Activated CD8-positive, alpha-beta T cell treated with anti-CD3 and anti-CD28 coated beads for 36 hours (primary cell): ENCODE measurements at regions not wholly inside any gene's neighbourhood (a gene's known extent, or its start where the extent isn't known, plus 50 kb on each side); places are given as distances from the start of the nearest gene placed in this dataset.

Experiments
- ATAC-seq: fragments of 200-7000 bp; cut with Tn5 transposase; one replicate; pipeline ENCODE4 v1.10.0; 2021; ENCODE audit warnings: mild to moderate bottlenecking, moderate library complexity
- CTCF ChIA-PET: fragments of 350-600 bp; sonication (Branson Sonifier 250); formaldehyde crosslinking; loops from one replicate; lab custom pipeline; 2021; ENCODE audit warnings: antibody characterized with exemption; lab: Charles Lee
- POLR2A ChIA-PET: fragments of 350-600 bp; sonication (Branson Sonifier 250); formaldehyde crosslinking; loops from one replicate; lab custom pipeline; 2021; ENCODE audit warnings: antibody characterized with exemption; lab: Charles Lee
- DNase-seq: peaks from one replicate; pipeline ENCODE4 v3.0.0-alpha.2; 2020
- H3K27ac Mint-ChIP-seq: one replicate; pipeline ENCODE4 v1.8.0; 2021; ENCODE audit warnings: mild to moderate bottlenecking, mixed read lengths
- H3K27me3 Mint-ChIP-seq: one replicate; pipeline ENCODE4 v1.8.0; 2021; ENCODE audit warnings: mixed read lengths
- H3K36me3 Mint-ChIP-seq: one replicate; pipeline ENCODE4 v1.8.0; 2021; ENCODE audit warnings: low read depth, mixed read lengths
- H3K4me1 Mint-ChIP-seq: one replicate; pipeline ENCODE4 v1.8.0; 2021; ENCODE audit warnings: low read depth, mixed read lengths
- H3K4me3 Mint-ChIP-seq: one replicate; pipeline ENCODE4 v1.8.0; 2021; ENCODE audit warnings: mild to moderate bottlenecking, moderate library complexity, mixed read lengths
- H3K9me3 Mint-ChIP-seq: one replicate; pipeline ENCODE4 v1.8.0; 2021; ENCODE audit warnings: mixed read lengths
- CTCF ChIP-seq: fragments of 200-600 bp; IDR thresholded peaks from one replicate; pipeline ENCODE4 v1.8.0; 2022; ENCODE audit warnings: antibody characterized with exemption, mild to moderate bottlenecking
- intact Hi-C: fragments of 100-400 bp; cut with micrococcal nuclease; formaldehyde crosslinking; loops from one replicate; pipeline ENCODE4 v1.10.0; 2022

GRCh38 chr11:116124922-116125714 lies 620.9 kb upstream of the CADM1 start:
- H3K27ac Mint-ChIP-seq, result no peak overlapping the region
- no peak for DNase-seq
- no peak for TF ChIP-seq CTCF
- no peak overlapping the region for H3K4me3 Mint-ChIP-seq
- intact Hi-C loops, result no loop called here
- CTCF ChIA-PET, result no interaction called here
- no peak for ATAC-seq
- H3K9me3 Mint-ChIP-seq, result no peaks in the 10 kb centered on the region
- POLR2A ChIA-PET, result no interaction called here
- H3K4me1 Mint-ChIP-seq, result no peaks in the 10 kb centered on the region
- peaks cover 1% of the 10 kb centered on the region for H3K27me3 Mint-ChIP-seq
- no peaks in the 10 kb centered on the region for H3K36me3 Mint-ChIP-seq

GRCh38 chr11:116123739-116124138 lies 619.5 kb upstream of the CADM1 start:
- H3K4me3 Mint-ChIP-seq, result no peak overlapping the region
- no peaks in the 10 kb centered on the region for H3K9me3 Mint-ChIP-seq
- no peak for ATAC-seq
- ChIA-PET CTCF (no interaction called here), POLR2A (no interaction called here)
- no peak for DNase-seq
- H3K36me3 Mint-ChIP-seq, result no peaks in the 10 kb centered on the region
- H3K27ac Mint-ChIP-seq, result no peak overlapping the region
- no peaks in the 10 kb centered on the region for H3K4me1 Mint-ChIP-seq
- TF ChIP-seq CTCF, result no peak
- intact Hi-C loops, result no loop called here
- peaks cover 1% of the 10 kb centered on the region for H3K27me3 Mint-ChIP-seq

- DNase-seq, result no peak
- ChIA-PET POLR2A (no interaction called here), CTCF (no interaction called here)
- intact Hi-C loops, result no loop called here
- Mint-ChIP-seq H3K4me1 (no peaks in the 10 kb centered on the region), H3K36me3 (no peaks in the 10 kb centered on the region), H3K27ac (no peak overlapping the region), H3K4me3 (no peak overlapping the region), H3K9me3 (no peaks in the 10 kb centered on the region), H3K27me3 (no peaks in the 10 kb centered on the region)
- ATAC-seq, result no peak
- TF ChIP-seq CTCF, result no peak
These were observed 618.7 kb upstream of the CADM1 start for GRCh38 chr11:116122697-116123472.

GRCh38 chr11:116119158-116119557 lies 614.9 kb upstream of the CADM1 start:
- Mint-ChIP-seq H3K27ac (no peak overlapping the region), H3K4me3 (no peak overlapping the region), H3K4me1 (no peaks in the 10 kb centered on the region), H3K36me3 (no peaks in the 10 kb centered on the region), H3K27me3 (no peaks in the 10 kb centered on the region), H3K9me3 (no peaks in the 10 kb centered on the region)
- POLR2A ChIA-PET, result no interaction called here
- ATAC-seq (no peak), DNase-seq (no peak)
- CTCF ChIA-PET, result no interaction called here
- no peak for TF ChIP-seq CTCF
- intact Hi-C loops, result no loop called here

- no peak for TF ChIP-seq CTCF
- Mint-ChIP-seq H3K9me3 (no peaks in the 10 kb centered on the region), H3K4me1 (no peaks in the 10 kb centered on the region), H3K27me3 (no peaks in the 10 kb centered on the region), H3K27ac (no peak overlapping the region), H3K4me3 (no peak overlapping the region), H3K36me3 (no peaks in the 10 kb centered on the region)
- ChIA-PET POLR2A (no interaction called here), CTCF (no interaction called here)
- intact Hi-C loops, result no loop called here
- DNase-seq (no peak), ATAC-seq (no peak)
These were observed 613.9 kb upstream of the CADM1 start for GRCh38 chr11:116118138-116118470.
